T1000 (cell line): ENCODE measurements at regions not wholly inside any gene's neighbourhood (a gene's known extent, or its start where the extent isn't known, plus 50 kb on each side); places are given as distances from the start of the nearest gene placed in this dataset.
"Not testable (repeated sequence)": the region's sequence is repeated elsewhere in the genome, so short reads cannot be mapped to it uniquely, and the experiment has no call there.

ENCODE experiments used
- DNase-seq: peaks from one replicate; lab custom pipeline; 2025; ENCODE audit warnings: mixed read lengths; lab: John Stamatoyannopoulos, UW

DNA sequence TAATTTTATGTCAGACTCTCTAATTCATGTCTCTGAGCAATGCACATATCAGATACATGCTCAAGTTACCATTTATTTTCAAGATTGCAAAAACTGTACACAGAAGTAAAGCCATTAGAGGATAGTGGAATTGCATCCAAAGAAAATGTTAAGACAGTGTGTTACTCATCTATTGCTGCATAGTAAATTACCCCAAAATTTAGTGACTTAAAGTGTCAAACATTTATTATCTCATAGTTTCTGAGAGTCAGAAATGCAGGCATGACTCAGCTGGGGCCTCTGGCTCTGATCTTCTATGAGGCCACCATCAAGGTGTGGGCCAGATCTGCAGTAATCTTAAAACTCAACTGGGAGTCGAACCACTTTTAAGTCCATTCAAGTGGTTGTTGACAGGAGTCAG is 275.2 kb downstream of the QDPR start:
- peak; percentile 10 for DNase-seq

DNA sequence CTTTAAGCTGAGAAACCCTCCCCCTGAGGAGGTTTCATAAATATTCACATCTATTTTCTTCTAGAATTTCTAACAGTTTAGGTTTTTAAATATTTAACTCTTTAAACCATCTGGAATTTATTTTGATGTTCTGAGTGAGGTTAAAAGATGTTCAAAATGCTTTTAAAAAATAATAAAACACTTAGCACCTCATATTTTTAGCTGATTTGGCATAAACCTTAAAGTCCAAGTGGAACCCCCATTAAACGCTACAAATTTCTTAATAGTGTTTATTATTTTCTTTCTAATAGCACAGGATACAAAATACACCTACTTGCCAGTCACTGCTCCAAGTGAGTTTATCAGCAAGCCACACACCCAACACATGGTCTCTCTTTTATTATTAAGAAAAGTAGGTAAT is 277.2 kb downstream of the QDPR start:
- DNase-seq, result no peak

DNA sequence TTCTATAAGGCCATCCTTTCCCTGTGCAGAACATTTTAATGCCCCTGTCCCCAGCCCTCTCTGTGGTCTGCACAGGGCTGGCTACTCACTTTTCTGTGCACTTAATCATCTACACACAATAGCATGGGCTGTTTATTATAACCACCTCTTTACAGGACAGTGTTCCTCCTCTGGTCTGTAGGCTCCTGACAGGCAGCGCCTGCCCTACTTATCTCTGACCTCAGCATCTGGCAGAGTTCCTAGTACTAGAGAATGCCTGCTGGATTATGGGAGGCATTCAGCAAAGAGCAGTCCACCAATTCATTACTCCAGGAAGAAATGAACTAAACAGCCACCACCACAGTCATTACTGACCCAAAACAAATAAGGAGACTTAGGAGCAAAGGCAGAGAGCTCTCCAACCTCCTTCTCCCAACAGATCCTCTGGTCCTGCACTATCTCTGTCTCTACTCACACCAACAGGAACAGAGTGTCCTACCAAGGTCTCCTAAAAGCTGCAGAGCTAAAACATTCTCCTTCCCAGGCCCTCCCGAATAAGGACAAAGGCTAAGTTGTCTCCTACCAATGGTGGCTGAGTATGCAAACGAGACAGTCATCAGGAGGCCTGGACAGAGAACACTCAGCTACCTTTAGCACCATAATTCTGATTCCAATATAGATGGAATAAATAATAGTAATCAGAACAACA is 279.2 kb downstream of the QDPR start:
- DNase-seq, result peak; percentile 40

DNA sequence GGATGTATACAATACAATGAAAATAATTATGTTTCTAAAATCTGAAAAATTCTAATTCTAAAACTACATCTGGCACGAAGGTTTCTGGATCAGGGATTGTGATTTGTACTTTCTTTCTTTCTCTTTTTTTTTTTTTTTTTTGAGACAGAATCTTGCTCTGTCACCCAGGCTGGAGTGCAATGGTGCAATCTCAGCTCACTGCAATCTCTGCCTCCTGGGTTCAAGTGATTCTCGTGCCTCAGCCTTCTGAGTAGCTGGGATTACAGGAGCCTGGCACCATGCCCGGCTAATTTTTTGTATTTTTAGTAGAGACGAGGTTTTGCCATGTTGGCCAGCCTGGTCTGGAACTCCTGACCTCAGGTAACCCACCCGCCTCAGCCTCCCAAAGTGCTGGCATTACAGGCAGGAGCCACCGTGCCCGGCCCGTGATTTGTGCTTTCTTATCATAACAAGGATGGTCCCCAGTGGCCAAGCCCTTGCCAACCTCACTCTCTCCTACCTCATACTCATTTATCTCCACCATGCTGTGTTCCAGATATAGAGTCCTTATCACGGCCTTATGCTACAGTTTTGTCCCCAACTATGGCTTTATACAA is 279.9 kb downstream of the QDPR start:
- DNase-seq, result not testable (repeated sequence)

DNA sequence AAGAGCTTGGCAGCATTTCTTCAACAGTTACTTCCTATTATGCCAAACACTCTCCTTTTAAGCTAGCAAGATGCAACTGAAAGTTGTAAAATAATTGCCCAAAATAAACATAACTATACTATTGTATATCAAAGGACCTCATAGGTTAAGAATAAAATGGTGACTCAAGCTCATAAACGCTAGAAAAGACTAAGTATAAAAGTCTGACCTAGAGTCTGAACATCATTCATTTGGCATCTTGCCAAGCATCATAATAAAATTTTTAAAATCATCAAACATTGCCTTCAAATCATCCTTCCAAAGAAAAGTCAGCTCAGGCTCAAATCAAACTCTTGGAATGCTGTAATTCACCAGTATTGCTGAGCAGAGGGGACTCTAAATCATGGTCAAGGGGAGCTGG is 281.2 kb downstream of the QDPR start:
- DNase-seq, result peak; percentile 15

DNA sequence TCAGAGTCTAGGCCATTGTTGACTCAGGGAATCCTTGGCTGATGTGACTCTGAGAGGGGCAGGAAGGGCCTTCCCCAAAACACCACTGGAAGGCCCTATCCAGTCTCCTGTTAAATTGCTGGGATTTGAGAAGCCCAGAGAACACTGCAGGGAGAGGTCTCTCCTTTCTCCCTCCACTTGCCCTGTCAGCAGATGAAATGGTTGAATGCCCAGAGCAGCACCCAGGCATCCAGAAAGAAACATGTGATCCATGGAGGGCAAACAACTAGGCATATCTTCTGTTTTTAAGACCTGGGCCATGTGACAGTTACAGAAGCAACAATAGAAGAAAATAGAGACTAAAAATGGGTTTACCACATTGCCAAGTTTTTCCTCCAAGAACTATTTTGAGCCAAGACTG is 291.1 kb downstream of the QDPR start:
- DNase-seq, result no peak

DNA sequence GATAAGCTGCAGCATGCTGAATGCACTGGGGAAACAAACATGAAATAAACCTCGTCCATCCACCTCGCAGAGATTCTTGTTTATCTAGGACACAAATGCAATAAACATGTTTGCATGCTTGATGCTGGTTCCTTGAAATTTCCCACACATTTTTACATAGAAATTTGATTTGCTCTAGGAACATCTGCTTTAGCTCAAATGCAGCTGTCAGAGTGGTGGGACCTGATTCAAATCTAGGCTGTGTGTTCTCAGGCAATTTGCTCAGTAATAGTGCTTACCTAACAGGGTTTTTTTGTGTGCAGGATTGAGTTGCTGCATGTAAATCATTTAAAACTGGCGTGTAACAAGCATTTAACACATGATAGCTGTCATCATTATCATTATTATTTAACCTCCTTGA is 293.1 kb downstream of the QDPR start:
- DNase-seq, result no peak

DNA sequence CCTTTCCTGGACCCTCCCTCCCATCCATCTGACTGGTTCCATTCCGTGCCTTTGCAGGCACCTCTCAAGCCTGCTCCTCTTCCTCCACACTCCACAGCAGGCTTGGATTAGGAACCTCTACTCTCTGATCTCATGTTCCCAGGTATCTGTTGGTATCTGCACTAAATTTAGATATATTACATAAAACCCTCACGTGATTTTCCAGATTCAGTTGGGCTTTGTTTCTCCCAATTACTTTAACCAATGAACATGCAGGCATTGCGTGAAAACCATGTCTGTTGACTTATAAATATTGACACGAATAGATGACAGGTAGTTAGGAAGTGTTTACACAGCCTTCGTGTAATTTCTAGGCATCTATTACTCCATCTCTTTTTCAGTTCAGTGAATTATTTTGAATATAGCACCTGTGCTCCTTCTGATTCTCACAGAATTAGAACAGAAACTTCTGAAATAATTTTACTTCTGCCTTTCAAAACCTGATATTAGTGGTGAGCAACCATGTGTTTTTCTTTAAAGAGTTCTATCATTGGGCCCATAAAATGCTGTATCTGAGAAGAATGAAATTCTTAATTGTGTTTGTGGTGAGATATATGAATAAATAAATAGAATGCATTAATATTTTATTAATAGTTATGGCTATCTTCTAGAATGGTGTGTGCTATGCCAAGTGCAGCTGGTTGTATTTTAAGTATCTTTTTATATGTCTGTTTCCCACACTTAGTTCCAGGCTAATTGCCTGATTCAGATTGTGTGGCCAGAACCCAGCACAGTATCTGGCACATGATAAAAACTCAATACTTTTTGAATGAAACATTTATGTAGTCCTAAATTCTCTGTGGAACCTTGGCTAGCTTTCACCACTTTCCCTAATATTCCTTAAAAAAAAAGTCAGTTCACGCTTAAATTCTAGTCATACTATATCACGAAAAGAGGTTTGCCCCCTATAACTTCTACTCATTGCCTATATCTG is 304.8 kb downstream of the QDPR start:
- DNase-seq, result no peak

DNA sequence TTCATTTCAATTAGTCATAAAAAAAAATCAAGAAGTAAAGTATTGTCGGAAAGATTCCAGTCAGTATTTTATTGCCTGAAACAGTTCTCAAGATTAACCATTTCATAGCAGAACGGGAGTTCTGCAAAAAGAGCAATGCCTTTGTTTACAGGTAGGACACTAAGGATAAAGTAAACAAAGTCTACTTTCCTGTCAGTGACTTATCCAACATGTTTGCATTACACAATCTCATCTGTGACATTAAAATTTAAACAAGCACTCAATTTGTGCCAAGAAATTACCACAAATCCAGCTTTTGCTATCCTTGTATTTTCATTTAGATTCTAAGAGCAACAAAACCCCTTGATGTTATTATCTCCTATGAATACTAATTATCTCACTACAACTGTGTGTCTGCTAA is 306.5 kb upstream of the LDB2 start:
- no peak for DNase-seq

DNA sequence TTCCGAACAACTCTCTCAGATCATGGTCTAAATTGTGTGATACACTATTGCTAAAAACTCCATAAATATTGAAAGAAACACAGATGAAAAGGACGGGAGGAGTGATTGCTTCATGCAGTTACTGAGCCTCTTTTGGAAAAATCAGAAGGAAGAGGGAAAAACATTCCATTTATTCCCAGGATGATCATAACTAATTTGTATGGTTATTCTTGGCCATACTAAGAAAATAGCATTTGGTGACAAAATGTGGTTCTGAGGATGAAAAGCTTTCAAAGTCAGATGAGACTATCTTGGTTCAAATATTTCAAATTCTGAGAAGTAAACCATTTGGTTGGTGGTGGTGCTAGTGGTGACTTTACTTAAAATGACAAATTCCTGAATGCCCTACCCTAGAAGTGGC is 305.4 kb upstream of the LDB2 start:
- DNase-seq, result no peak

DNA sequence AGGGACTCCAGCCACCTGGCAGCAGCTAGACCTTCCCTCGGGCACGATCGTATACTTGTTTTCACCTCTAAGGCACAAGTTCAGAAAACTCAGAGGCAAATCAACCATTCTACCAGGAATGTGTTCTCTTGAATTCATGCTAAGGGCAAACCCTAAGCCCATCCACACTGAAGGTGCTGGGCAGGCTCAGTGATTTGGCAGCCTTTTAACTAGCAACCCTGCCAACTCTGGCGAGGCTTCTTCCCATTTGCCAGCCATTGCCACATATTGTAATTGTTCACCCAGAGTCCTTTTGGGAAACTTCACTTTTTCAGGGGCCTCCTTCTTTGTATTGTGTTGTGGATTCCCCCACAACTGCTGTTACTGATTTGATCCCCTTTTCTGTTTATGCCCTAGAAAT is 298.6 kb upstream of the LDB2 start:
- no peak for DNase-seq

DNA sequence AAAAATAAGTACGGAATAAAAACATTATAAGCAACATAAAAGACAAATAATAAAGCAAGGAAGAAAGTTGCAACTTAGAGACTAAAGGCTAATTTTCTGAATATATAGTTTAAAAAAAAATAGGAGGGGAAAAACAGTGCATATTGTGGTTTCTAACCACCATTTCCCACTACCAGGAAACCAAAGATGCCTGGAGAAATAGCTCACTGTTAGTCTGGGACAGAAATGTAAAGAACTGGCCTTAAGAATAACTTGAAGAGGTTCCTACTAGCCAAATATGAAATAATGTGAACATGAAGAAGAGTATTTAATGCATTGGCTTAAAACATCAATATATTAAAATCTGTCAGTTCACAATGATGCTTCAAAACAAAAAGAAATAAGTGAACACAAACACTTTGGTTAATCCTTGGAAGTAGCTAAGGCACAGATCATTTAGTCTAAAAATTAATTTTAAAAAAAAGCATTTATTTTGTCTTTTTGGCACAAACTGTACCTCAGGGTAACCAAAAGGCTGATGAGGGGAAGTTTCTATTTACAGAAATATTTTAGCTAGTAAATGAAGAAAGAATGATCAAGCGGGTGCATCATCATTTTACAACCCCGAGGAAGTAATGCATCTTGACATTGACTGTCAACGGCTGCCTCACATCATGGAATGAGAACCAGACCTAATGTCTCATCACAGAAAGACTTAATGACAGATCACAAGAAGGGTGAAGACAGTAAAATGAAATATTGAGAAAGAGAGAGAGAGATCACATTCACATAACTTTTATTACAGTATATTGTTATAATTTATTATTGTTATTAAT is 297.2 kb upstream of the LDB2 start:
- DNase-seq, result no peak

DNA sequence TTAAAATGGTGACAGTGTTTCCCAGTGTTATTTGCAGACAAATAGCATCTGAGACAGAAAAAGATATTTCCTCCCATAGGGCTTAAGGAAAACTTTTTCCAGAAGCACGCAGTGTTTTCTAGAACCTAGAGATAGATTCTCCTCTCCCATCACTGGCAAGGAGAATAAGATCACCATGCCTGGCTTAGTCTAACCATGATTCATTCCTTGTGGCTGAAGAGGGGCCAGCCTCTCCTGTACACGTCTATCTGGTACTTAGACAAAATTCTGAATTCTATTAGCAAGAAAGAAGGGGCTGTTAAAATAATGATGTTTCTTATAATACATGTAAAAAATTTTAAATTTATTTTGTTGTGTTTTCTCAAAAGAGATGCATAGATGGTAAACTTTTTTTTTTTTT is 296.1 kb upstream of the LDB2 start:
- DNase-seq, result no peak

DNA sequence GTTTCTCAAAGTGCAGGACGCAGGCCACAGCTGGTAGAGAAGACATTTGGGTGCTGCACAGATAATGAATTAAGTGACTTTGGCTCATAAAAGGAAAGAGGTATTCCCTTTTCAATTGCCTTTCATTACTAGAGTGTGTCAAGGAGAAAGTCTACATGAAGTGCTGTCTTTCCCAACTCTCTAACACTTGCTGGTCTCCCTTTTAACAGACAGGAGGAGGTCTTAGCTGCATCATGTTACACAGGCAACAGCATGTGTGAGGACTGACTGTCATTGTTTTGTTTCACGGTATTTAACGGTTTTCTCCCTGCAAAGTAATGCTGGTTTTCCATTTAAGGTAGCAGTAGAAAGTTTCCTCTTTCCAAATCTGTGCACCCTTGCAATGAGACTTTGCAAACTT is 291.3 kb upstream of the LDB2 start:
- no peak for DNase-seq

DNA sequence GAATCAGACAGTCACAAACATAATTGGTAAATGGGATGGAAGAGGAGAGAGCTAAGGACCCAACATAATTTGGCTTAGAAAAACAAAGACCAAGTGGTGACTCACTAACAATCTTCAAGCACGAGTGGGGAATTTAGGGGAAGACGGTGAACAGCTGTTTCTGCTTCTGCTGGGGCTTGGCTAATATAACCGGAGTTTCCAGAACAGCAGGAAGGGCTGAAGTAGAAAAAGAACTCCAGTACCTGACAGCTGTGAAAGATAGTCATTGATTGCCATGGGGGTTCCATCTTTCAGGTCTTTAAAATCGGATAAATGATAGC is 290.9 kb upstream of the LDB2 start:
- no peak for DNase-seq

DNA sequence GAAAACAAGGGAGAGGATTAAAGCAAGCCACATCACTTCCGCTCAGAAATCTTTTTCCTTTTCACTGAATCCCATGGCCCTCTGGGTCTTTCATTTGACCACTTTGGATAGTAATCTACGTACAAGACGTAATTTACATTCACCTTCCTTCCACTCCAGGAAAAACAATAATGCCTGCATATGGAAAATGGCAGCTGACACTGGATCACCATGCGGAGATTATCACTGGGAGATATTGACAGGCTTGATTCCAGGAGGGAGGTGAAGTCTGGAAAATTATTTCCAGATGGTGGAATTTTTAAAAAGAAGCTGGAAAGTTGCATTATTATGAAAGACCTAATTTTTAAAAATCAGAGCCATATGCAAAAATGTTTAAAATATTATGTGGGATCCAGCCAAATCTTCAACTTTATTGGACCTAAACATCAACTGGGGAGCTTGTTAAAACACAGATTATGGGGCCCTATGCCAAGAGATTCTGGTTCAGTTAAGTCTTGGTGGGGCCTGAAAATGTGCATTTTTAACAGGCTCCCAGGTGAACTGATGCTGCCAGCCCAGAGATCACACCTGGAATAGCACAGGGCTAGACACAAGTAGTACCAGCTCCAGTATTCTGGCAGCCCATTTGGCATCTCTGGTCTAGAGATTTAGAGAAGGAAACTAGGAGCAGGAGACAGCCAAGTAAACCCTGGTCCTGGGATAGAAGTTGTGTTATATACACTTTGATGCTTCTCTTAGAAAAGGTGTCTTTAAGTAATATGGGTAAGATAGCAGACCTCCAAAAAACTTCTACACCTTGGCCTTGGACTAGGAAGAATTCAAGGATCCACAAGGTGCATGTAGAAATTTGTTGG is 290.3 kb upstream of the LDB2 start:
- no peak for DNase-seq

DNA sequence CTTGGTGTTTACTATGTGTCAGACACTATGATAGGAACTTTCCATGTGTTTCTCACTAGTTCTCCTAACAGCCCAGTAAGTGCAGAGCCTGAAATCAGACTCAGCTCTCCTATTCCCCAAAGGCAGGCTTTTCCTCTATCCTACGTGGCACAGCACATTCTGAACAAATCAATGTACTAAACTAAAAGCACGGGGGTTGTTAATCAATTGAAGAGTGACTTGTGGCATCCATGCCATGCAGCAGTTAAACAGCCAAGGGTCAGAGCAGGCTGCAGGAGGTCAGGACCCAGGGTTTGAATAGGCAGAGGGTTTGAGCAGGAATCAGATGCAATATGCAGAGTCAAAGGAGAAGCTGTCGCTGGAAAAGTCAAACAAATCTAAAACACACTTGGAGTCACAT is 289.7 kb upstream of the LDB2 start:
- no peak for DNase-seq

DNA sequence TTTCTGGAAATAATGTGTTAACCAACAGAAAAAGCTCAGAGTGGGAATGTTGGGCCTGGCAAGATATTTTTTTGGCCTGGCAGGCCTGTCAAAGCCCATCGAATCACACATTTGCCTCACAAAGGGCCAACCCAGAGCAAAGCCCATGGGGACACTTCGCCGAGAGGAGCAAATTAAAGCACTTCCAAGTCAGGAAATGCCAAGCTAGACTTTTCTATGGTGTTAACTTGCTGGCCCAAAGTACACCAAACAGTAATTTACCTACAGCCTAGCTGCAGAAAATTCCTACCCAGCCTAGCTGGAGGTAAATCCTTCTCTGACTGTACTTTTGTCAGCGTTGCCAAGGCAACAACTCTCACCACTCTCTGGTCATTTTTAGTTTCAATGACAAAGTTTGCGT is 288.6 kb upstream of the LDB2 start:
- DNase-seq, result no peak

DNA sequence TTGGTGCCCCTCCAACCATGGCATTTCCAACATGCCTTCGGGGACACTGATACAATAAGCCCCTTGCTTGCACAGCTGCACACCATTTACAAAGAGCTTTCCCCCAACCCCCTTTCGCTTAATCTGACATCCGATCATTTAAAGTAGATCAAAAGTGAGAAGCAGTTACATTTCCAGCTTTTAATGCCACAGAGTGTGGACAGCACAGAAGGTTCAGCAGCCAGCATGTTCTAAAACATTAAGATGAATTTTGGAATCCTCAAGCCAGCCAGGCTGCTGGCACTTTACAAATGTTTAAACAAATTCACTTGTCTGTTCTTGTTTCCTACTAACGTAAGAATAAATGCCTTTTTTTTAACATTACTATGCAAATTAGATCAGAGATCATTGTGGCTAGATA is 284.4 kb upstream of the LDB2 start:
- no peak for DNase-seq

DNA sequence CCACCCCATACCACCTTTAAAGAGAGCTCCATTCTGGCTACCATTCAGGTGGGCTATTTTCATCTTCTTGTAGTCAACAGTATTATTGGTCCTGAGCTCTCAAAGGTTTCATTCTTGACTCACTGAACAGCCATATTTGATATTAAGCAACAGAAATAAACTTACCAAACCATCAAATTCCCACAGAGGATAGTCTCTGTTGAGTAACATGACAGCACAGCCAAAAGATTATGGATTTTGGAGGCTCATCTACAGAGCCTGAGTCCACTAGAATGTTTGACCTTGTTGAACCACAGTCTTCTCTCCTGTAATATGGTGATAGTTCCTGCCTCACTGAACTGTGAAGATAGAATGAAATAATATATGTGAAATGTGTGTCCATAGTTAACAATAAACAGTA is 276.3 kb upstream of the LDB2 start:
- DNase-seq, result no peak

DNA sequence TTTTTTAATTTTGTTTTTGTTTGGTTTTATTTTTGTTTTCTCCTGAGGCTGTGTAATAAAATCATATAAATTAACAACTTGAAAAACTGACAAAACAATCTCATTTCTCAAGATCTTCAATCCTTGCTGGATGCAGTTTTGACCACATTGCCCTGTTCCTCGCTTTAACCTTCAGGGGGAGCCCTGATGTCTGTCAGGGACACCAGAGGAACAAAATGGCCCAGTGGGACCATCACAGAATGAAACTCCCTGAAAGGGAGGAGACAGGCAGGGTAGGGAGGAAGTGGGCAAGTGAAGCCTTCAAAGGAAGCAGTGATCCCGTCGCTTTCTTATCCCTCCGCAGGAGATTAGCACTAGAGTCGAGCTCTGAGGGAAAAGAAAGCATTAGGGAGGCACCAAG is 274.9 kb upstream of the LDB2 start:
- DNase-seq, result no peak
